H1 (cell line): ENCODE measurements at regions not wholly inside any gene's neighbourhood (a gene's known extent, or its start where the extent isn't known, plus 50 kb on each side); places are given as distances from the start of the nearest gene placed in this dataset.

Experiments used
- FOSL1 ChIP-seq: IDR thresholded peaks from 2 replicates; pipeline ENCODE4 v1.6.1; 2011; ENCODE audit warnings: mild to moderate bottlenecking, low read depth, low read length, moderate library complexity; ENCODE audit not compliant: insufficient read depth
- RXRA ChIP-seq: IDR thresholded peaks from 2 replicates; pipeline ENCODE4 v1.6.1; 2011; ENCODE audit warnings: low read depth, mild to moderate bottlenecking, low read length, moderate library complexity; ENCODE audit not compliant: insufficient read depth
- TEAD4 ChIP-seq: IDR thresholded peaks from 2 replicates; pipeline ENCODE4 v1.6.1; 2012; ENCODE audit warnings: low read depth, low read length, inconsistent platforms, mixed read lengths

- TF ChIP-seq FOSL1 (no peak), TEAD4 (no peak), RXRA (no peak)
These were observed 1261.9 kb downstream of the PCDH17 start for GRCh38 chr13:58893396-58893795.
